ENCODE measurements at regions not wholly inside any gene's neighbourhood (a gene's known extent, or its start where the extent isn't known, plus 50 kb on each side); places are given as distances from the start of the nearest gene placed in this dataset.

- 0% methylated on average over 1 of the region's 1 CpG for WGBS (ENCODE audit: insufficient coverage, low coverage, missing lambda C conversion rate)
- Histone ChIP-seq H2AFZ (ENCODE audit: low read depth, low read length) (no peak overlapping the region), H3K4me1 (replicated peaks in 1 of 2; ENCODE audit: control insufficient read depth in 2 of 2, insufficient read depth in 2 of 2, low read length in 2 of 2) (no peaks in the 10 kb centered on the region), H3K36me3 (ENCODE audit: control insufficient read depth, insufficient read depth, low read length) (no peaks in the 10 kb centered on the region), H4K20me1 (replicated peaks; ENCODE audit: control insufficient read depth, insufficient read depth, low read length) (no peaks in the 10 kb centered on the region), H3K9me3 (replicated peaks; ENCODE audit: control insufficient read depth, insufficient read depth, low read depth, low read length) (no peaks in the 10 kb centered on the region), H3K9me1 (ENCODE audit: control insufficient read depth, insufficient read depth, low read length) (no peaks in the 10 kb centered on the region), H3K79me2 (ENCODE audit: control insufficient read depth, insufficient read depth, low read length) (no peaks in the 10 kb centered on the region), H3K9ac (ENCODE audit: insufficient read depth in 1 of 2, low read depth in 2 of 2, low read length in 2 of 2) (no peak overlapping the region), H3K4me3 (no peak overlapping the region), H3K27me3 (ENCODE audit: control insufficient read depth in 2 of 2, insufficient read depth in 2 of 2, low read length in 2 of 2) (no peaks in the 10 kb centered on the region), H3K4me2 (ENCODE audit: insufficient read depth, low read length) (no peak overlapping the region), H3K27ac (ENCODE audit: extremely low read depth, low read depth, low read length) (no peak overlapping the region)
- TF ChIP-seq ZNF609 (CRISPR knock-in tag; IDR thresholded peaks at IDR 0.05; ENCODE audit: borderline replicate concordance) (no peak), MTA2 (IDR thresholded peaks at IDR 0.05; ENCODE audit: low read depth) (no peak), ZNF41 (CRISPR knock-in tag; conservative IDR thresholded peaks at IDR 0.05) (no peak), SAP30 (IDR thresholded peaks at IDR 0.05; ENCODE audit: borderline replicate concordance, insufficient read depth, low read depth, low read length, poor library complexity, severe bottlenecking) (no peak), GABPB1 (CRISPR knock-in tag; IDR thresholded peaks at IDR 0.05) (no peak), CLOCK (CRISPR knock-in tag; IDR thresholded peaks at IDR 0.05; ENCODE audit: borderline replicate concordance) (no peak)
- CTCF ChIA-PET (ENCODE audit: low intra/inter-chr PET ratio), result interaction anchor here (0.6 kb wide), 2 partner anchors 87 to 1033 kb away, joined by 3 to 5 read pairs; no protein-coding TSS in a partner anchor
- no peak for ATAC-seq
- no peak for DNase-seq (ENCODE audit: extremely low read depth in 1 of 4, low spot score in 3 of 4)
- in situ Hi-C loops (cut with MboI) (no loop called here), intact Hi-C loops (cut with micrococcal nuclease) (no loop called here)
- POLR2A ChIA-PET, result no interaction called here
- BruUV-seq (replicated peaks), result no TSS peak
- no peak for FAIRE-seq
Observed at GRCh38 chr12:19646599-19646998, 207.3 kb downstream of the AEBP2 start.

Measured in K562 (cell line).